ENCODE measurements at regions not wholly inside any gene's neighbourhood (a gene's known extent, or its start where the extent isn't known, plus 50 kb on each side); places are given as distances from the start of the nearest gene placed in this dataset.

DNA sequence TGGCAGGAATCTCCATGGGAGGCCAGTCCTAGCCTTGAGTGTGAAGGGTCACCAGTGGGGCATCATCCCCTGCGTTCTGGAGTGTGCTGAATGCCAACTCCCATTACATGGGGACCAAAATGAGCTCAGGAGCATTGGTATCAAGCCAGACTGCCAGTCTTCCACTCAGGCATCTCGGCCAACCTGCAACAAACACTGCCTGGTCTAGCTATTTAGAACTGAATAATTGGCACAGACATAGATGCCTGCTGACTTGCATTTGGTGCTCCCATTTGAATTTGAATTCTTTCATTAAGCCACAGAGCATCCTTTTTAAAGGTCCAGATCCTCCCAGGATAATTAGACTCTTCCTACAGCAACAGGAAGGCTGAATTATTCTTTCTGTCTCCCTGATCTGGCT is 116.6 kb upstream of the ABCA1 start:
- TF ChIP-seq, protein P1, sequence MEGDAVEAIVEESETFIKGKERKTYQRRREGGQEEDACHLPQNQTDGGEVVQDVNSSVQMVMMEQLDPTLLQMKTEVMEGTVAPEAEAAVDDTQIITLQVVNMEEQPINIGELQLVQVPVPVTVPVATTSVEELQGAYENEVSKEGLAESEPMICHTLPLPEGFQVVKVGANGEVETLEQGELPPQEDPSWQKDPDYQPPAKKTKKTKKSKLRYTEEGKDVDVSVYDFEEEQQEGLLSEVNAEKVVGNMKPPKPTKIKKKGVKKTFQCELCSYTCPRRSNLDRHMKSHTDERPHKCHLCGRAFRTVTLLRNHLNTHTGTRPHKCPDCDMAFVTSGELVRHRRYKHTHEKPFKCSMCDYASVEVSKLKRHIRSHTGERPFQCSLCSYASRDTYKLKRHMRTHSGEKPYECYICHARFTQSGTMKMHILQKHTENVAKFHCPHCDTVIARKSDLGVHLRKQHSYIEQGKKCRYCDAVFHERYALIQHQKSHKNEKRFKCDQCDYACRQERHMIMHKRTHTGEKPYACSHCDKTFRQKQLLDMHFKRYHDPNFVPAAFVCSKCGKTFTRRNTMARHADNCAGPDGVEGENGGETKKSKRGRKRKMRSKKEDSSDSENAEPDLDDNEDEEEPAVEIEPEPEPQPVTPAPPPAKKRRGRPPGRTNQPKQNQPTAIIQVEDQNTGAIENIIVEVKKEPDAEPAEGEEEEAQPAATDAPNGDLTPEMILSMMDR (conservative IDR thresholded peaks at IDR 0.05; ENCODE audit: low read length), result no peak
- no peak for TF ChIP-seq EZH2phosphoT487 (IDR thresholded peaks at IDR 0.05; ENCODE audit: borderline replicate concordance, low read depth, low read length)

All from OCI-LY7 (cell line).